AG10803 (cell line): ENCODE measurements at regions not wholly inside any gene's neighbourhood (a gene's known extent, or its start where the extent isn't known, plus 50 kb on each side); places are given as distances from the start of the nearest gene placed in this dataset.

Experiments used
- DNase-seq: peaks from one replicate; pipeline ENCODE4 v3.0.0; 2010; ENCODE audit warnings: low read depth
- H3K4me3 ChIP-seq: 2 replicates; pipeline ENCODE4 v1.5.1; 2011; ENCODE audit warnings: mild to moderate bottlenecking, low read length, control low read depth
- TF ChIP-seq, protein P1 (sequence below): conservative IDR thresholded peaks from 2 replicates; pipeline ENCODE4 v1.5.1; 2011; ENCODE audit warnings: mild to moderate bottlenecking, low read length, control low read depth, inconsistent platforms

DNA sequence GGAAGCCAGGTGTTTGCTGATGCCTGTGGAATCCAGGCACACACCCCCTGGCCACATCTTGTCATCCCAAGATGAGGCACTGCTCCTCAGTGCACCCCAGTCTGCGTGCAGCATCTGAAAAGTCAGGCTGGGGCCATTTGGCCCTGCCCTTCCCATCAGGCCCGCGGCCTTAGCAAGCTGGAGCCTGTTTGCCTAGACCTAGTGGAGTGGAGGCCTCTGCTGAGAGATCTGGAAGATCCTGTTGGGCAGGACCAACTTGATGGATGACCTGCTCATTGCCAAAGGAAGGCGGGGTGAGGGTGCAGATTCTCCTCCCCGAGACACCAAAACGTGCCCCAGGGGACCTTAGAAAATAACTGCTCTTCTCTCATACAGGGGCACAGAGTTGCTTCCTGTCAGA lies 220.2 kb downstream of the SHQ1 start:
- DNase-seq: no peak
- TF ChIP-seq, protein P1, sequence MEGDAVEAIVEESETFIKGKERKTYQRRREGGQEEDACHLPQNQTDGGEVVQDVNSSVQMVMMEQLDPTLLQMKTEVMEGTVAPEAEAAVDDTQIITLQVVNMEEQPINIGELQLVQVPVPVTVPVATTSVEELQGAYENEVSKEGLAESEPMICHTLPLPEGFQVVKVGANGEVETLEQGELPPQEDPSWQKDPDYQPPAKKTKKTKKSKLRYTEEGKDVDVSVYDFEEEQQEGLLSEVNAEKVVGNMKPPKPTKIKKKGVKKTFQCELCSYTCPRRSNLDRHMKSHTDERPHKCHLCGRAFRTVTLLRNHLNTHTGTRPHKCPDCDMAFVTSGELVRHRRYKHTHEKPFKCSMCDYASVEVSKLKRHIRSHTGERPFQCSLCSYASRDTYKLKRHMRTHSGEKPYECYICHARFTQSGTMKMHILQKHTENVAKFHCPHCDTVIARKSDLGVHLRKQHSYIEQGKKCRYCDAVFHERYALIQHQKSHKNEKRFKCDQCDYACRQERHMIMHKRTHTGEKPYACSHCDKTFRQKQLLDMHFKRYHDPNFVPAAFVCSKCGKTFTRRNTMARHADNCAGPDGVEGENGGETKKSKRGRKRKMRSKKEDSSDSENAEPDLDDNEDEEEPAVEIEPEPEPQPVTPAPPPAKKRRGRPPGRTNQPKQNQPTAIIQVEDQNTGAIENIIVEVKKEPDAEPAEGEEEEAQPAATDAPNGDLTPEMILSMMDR: no peak
- no peak overlapping the region for H3K4me3 ChIP-seq

DNA sequence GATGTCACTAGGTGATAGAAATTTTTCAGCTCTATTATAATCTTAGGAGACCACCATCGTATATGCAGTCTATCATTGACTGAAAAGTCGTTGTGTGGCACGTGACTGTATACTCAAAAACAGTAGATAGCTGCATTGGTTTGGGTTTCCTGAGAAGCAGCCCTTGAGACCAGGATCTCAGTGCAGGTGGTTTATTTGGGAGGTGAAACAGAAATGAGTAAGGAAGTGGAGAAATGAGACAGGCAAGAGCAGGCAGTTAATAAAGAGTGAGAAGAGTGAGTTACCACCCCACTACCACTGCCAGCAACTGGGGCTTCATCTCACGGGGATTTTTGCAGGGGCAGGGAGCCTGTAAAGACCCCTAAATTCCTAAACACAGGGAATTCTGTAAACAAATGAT lies 221.0 kb downstream of the SHQ1 start:
- H3K4me3 ChIP-seq: no peak overlapping the region
- no peak for DNase-seq
- TF ChIP-seq, protein P1: no peak

DNA sequence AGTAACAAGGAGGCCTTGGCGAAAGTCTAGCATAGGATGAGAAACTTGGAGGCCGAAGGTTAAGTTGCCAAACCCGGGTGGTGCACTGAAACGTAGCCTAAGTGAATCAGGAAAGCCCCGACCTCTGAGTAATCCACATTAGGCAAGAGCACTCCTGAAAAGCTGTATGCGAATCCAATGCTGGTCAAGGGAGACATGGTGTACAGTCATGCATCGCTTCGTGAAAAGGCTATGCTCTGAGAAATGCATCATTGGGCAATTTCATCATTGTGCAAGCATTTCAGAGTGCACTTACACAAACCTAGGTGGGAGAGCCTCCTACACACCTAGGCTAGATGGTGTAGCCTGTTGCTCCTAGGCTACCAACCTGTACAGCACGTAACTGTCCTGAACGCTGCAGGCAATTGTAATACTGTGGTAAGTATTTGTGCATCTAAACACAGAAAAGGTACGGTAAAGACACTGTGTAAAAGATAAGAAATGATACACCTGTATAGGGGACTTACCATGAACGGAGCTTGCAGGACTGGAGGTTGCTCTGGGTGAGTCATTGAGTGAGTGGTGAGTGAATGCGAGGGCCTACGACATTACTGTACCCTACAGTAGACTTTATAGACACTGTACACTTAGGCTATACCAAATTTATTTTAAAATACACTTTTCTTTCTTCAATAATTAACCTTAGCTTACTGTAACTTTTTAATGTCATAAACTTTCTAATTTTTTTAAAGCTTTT lies 222.5 kb downstream of the SHQ1 start:
- no peak overlapping the region for H3K4me3 ChIP-seq
- TF ChIP-seq, protein P1: no peak
- DNase-seq: peak; percentile 62

DNA sequence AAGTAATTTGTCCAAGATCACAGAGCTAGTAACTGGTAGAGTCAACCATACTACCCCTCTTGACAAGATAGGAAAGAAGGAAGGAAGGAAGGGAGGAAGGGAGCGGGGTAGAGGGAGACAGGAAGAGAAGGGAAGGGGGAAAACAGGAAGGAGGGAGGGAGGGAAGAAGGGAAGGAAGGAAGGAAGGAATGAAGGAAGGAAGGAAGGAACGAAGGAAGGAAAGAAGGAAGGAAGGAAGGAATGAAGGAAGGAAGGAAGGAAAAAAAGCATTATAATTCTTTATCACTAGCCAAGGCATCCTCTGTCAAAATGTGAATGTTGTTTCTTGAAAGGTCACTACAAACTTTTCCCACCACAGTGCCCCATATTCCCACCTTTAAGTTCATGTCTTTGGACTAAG lies 223.6 kb downstream of the SHQ1 start:
- no peak overlapping the region for H3K4me3 ChIP-seq
- no peak for DNase-seq
- TF ChIP-seq, protein P1: no peak

DNA sequence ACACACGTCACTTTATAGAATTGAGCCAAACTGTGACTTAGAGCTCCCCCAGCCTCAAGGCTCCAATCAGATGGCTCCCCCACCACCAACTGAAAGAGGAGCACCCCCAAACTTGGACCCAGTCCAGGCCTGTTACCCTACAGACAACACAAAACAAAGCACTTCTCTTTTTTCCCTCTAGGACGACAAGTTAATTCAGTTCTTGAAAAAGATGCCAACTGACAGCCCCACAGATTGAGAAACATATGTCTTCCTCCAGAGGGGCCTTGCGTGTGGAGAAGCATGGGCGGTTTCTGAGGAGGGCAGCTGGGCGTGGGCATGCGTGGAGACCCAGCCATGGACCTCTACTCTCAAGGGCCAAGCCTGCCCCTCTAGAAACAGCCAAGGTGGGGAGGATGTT lies 229.5 kb downstream of the SHQ1 start:
- TF ChIP-seq, protein P1: no peak
- no peak for DNase-seq

DNA sequence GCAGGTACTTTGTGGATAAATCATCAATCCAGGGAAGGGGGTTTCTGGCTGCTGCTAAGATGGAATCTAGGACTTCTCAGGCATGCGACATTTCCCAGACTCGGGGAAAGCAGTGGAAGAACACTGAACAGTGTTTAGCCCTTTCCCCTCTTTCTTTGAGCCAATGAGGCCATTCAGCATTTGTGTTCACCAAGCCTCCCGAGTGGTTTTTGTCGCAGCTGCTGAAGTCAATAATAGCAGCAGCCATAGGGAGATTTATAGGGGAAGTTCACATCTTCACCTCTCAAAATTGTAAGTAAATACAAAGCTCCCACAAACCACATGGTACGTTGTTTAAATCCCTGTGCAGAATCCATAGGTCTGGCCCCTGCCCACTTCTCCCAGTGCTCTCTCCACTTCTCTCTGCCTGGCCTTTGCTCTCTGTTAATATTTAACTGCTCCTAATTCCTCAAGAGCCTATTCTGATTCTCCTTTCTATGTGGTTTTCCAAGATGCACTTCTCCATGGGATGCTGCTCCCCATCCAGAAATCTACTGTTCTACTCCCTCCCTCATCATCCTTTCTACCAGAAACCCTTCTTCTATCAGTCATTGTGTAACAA lies 230.7 kb downstream of the SHQ1 start:
- DNase-seq: no peak
- TF ChIP-seq, protein P1: no peak
- H3K4me3 ChIP-seq: no peak overlapping the region

More for the DNA sequence above, 229.5 kb downstream of the SHQ1 start:
- no peak overlapping the region for H3K4me3 ChIP-seq

DNA sequence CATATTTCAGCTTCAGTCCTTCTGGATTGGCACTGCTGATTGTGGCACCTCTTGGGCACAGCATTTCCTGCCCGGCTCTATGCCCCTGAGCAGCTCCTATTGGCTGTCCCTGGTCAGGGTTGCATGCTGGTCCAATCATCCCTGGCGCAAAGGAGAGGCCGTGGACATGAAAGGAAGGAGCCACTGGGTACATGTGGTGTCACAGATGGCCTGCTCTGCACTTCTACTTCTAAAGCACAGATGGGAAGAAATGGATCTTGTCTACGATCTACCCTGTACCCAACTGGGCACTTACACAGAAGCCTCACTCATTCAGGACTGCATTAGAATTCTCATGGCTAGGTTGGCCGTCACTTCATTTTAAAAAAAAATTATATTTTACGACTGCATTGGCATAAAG lies 232.5 kb downstream of the SHQ1 start:
- H3K4me3 ChIP-seq: no peak overlapping the region
- DNase-seq: no peak
- TF ChIP-seq, protein P1: no peak
